Keratinocyte (primary cell): ENCODE measurements at regions not wholly inside any gene's neighbourhood (a gene's known extent, or its start where the extent isn't known, plus 50 kb on each side); places are given as distances from the start of the nearest gene placed in this dataset.

Experiments
- DNase-seq: peaks from one replicate; pipeline ENCODE4 v3.0.0-alpha.2; 2011; ENCODE audit warnings: low read depth, missing footprints, low spot score
- FAIRE-seq: peaks from 2 replicates; lab custom pipeline; 2011; peaks lifted over from hg19 to GRCh38; lab: Jason Lieb, UNC
- H2AFZ ChIP-seq: 2 replicates; pipeline ENCODE4 v1.6.0; 2012; ENCODE audit warnings: low read length, control low read depth, inconsistent platforms; ENCODE audit not compliant: control insufficient read depth
- H3K27ac ChIP-seq: 2 replicates; pipeline ENCODE4 v1.5.1; 2011; ENCODE audit warnings: low read length; ENCODE audit not compliant: control insufficient read depth, insufficient read depth
- H3K27me3 ChIP-seq: 3 replicates; pipeline ENCODE4 v1.6.0; 2011; ENCODE audit warnings: low read length; ENCODE audit not compliant: control insufficient read depth, insufficient read depth; ENCODE audit errors: extremely low read depth
- H3K36me3 ChIP-seq, 2 experiments: 2 replicates in 1 of 2; 3 replicates in 1 of 2; pipeline ENCODE4 v1.5.1; 2011; ENCODE audit warnings: low read length in 2 of 2, mild to moderate bottlenecking in 1 of 2; ENCODE audit not compliant: control insufficient read depth in 2 of 2, insufficient read depth in 2 of 2; ENCODE audit errors: extremely low read depth in 1 of 2
- H3K4me1 ChIP-seq: 3 replicates; pipeline ENCODE4 v1.5.1; 2011; ENCODE audit warnings: low read length; ENCODE audit not compliant: control insufficient read depth, insufficient read depth; ENCODE audit errors: extremely low read depth
- H3K4me2 ChIP-seq: 3 replicates; pipeline ENCODE4 v1.6.0; 2011; ENCODE audit warnings: low read depth, low read length; ENCODE audit not compliant: control insufficient read depth, insufficient read depth; ENCODE audit errors: extremely low read depth
- H3K4me3 ChIP-seq, 3 experiments: fragments of 200-600 bp in 1 of 3; sonication (generic) in 1 of 3; 2 replicates in 2 of 3; 3 replicates in 1 of 3; pipeline ENCODE4 v1.5.1; 2011 to 2016; ENCODE audit warnings: low read length in 3 of 3, mild to moderate bottlenecking in 3 of 3, control low read depth in 2 of 3, inconsistent platforms in 1 of 3, low read depth in 1 of 3, mixed read lengths in 1 of 3, mixed run types in 1 of 3, moderate library complexity in 1 of 3; ENCODE audit not compliant: control insufficient read depth in 2 of 3, insufficient read depth in 2 of 3; ENCODE audit errors: extremely low read depth in 1 of 3
- H3K79me2 ChIP-seq: 2 replicates; pipeline ENCODE4 v1.6.0; 2012; ENCODE audit warnings: low read length; ENCODE audit not compliant: control insufficient read depth, insufficient read depth
- H3K9ac ChIP-seq: 3 replicates; pipeline ENCODE4 v1.6.0; 2011; ENCODE audit warnings: low read length; ENCODE audit not compliant: control insufficient read depth, insufficient read depth; ENCODE audit errors: extremely low read depth
- H3K9me1 ChIP-seq: 3 replicates; pipeline ENCODE4 v1.6.0; 2011; ENCODE audit warnings: low read length; ENCODE audit not compliant: control insufficient read depth, insufficient read depth; ENCODE audit errors: extremely low read depth
- H3K9me3 ChIP-seq: 2 replicates; pipeline ENCODE4 v1.5.1; 2012; ENCODE audit warnings: low read depth, low read length; ENCODE audit not compliant: control insufficient read depth
- H4K20me1 ChIP-seq: 3 replicates; pipeline ENCODE4 v1.6.0; 2011; ENCODE audit warnings: low read length; ENCODE audit not compliant: control insufficient read depth, insufficient read depth; ENCODE audit errors: extremely low read depth
- CTCF ChIP-seq, 3 experiments: IDR thresholded peaks in 1 of 3; conservative IDR thresholded peaks in 1 of 3; optimal IDR thresholded peaks in 1 of 3; 2 replicates in 2 of 3; 3 replicates in 1 of 3; pipeline versions ENCODE3 to v1.5.1; 2011; ENCODE audit warnings: low read length in 3 of 3, mild to moderate bottlenecking in 3 of 3, moderate library complexity in 2 of 3, control low read depth in 1 of 3, inconsistent platforms in 1 of 3; ENCODE audit not compliant: insufficient read depth in 2 of 3; ENCODE audit errors: extremely low read depth in 1 of 3
- EZH2 ChIP-seq: IDR thresholded peaks from one replicate; pipeline ENCODE4 v1.6.1; 2012; ENCODE audit warnings: inconsistent platforms, mild to moderate bottlenecking, low read length, moderate library complexity
- dilution Hi-C: fragments of 300-500 bp; cut with MboI; formaldehyde crosslinking; loops from one replicate; pipeline ENCODE4 v1.7.0; 2020; ENCODE audit warnings: low sequenced_read_pairs; ENCODE audit not compliant: extremely low pct_ligation_motif_present

- Histone ChIP-seq H3K36me3 (no peaks in the 10 kb centered on the region), H3K79me2 (no peaks in the 10 kb centered on the region), H3K9me3 (no peaks in the 10 kb centered on the region), H3K4me3 (no peak overlapping the region), H3K9me1 (no peaks in the 10 kb centered on the region), H3K9ac (no peak overlapping the region), H3K4me2 (no peak overlapping the region), H3K27ac (no peak overlapping the region), H3K27me3 (no peaks in the 10 kb centered on the region), H2AFZ (no peak overlapping the region), H3K4me1 (no peaks in the 10 kb centered on the region), H4K20me1 (no peaks in the 10 kb centered on the region)
- no peak for TF ChIP-seq CTCF (optimal IDR thresholded peaks at IDR 0.05 in 1 of 3, IDR thresholded peaks at IDR 0.05 in 1 of 3, conservative IDR thresholded peaks at IDR 0.05 in 1 of 3; ENCODE audit: extremely low read depth in 1 of 3, insufficient read depth in 2 of 3, low read length in 3 of 3)
- TF ChIP-seq EZH2, result no peak
- no peak for FAIRE-seq
- no peak for DNase-seq
- dilution Hi-C loops, result loop anchor here (25.0 kb wide), 1 partner anchor 100 kb away; no protein-coding TSS in a partner anchor
These were observed 316.8 kb upstream of the POU3F3 start for GRCh38 chr2:104537116-104537515.

GRCh38 chr2:104538077-104538476 is 315.8 kb upstream of the POU3F3 start:
- H3K36me3 ChIP-seq, result no peaks in the 10 kb centered on the region
- H3K79me2 ChIP-seq, result no peaks in the 10 kb centered on the region
- no peaks in the 10 kb centered on the region for H3K4me1 ChIP-seq
- no peaks in the 10 kb centered on the region for H3K9me3 ChIP-seq
- H4K20me1 ChIP-seq, result no peaks in the 10 kb centered on the region
- DNase-seq (no peak), FAIRE-seq (no peak)
- H3K27me3 ChIP-seq, result no peaks in the 10 kb centered on the region
- H3K27ac ChIP-seq, result no peak overlapping the region
- dilution Hi-C loops, result loop anchor here (25.0 kb wide), 1 partner anchor 101 kb away; no protein-coding TSS in a partner anchor
- no peaks in the 10 kb centered on the region for H3K9me1 ChIP-seq
- H2AFZ ChIP-seq, result no peak overlapping the region
- no peak overlapping the region for H3K9ac ChIP-seq
- no peak overlapping the region for H3K4me2 ChIP-seq
- no peak overlapping the region for H3K4me3 ChIP-seq
- TF ChIP-seq CTCF (optimal IDR thresholded peaks at IDR 0.05 in 1 of 3, IDR thresholded peaks at IDR 0.05 in 1 of 3, conservative IDR thresholded peaks at IDR 0.05 in 1 of 3; ENCODE audit: extremely low read depth in 1 of 3, insufficient read depth in 2 of 3, low read length in 3 of 3) (no peak), EZH2 (no peak)
